ENCODE measurements at regions not wholly inside any gene's neighbourhood (a gene's known extent, or its start where the extent isn't known, plus 50 kb on each side); places are given as distances from the start of the nearest gene placed in this dataset.

- H3K9me3 ChIP-seq: no peaks in the 10 kb centered on the region
- no peaks in the 10 kb centered on the region for H3K36me3 ChIP-seq
- no peaks in the 10 kb centered on the region for H3K27me3 ChIP-seq
- no peak overlapping the region for H3K27ac ChIP-seq
- no peaks in the 10 kb centered on the region for H3K4me1 ChIP-seq
- no peak for TF ChIP-seq CTCF (IDR thresholded peaks at IDR 0.05)
- intact Hi-C loops (cut with DNase I; ENCODE audit: low total_unique reads): no loop called here
- H3K4me3 ChIP-seq: no peak overlapping the region
- no peak for DNase-seq
Measured at GRCh38 chr12:98144953-98145352, 370.4 kb upstream of the TMPO start.

GRCh38 chr12:98146043-98146442 is 369.3 kb upstream of the TMPO start:
- H3K4me3 ChIP-seq: no peak overlapping the region
- no peak for DNase-seq

GRCh38 chr12:98146487-98146886 is 368.9 kb upstream of the TMPO start:
- no peak for DNase-seq
- intact Hi-C loops (cut with DNase I; ENCODE audit: low total_unique reads): no loop called here
- H3K4me1 ChIP-seq: no peaks in the 10 kb centered on the region
- H3K36me3 ChIP-seq: no peaks in the 10 kb centered on the region
- no peak for TF ChIP-seq CTCF (IDR thresholded peaks at IDR 0.05)
- no peak overlapping the region for H3K4me3 ChIP-seq
- H3K27me3 ChIP-seq: no peaks in the 10 kb centered on the region
- no peaks in the 10 kb centered on the region for H3K9me3 ChIP-seq
- H3K27ac ChIP-seq: no peak overlapping the region

More at GRCh38 chr12:98146043-98146442, 369.3 kb upstream of the TMPO start:
- no peak for TF ChIP-seq CTCF (IDR thresholded peaks at IDR 0.05)
- no peaks in the 10 kb centered on the region for H3K36me3 ChIP-seq
- no peak overlapping the region for H3K27ac ChIP-seq
- intact Hi-C loops (cut with DNase I; ENCODE audit: low total_unique reads): no loop called here
- H3K9me3 ChIP-seq: no peaks in the 10 kb centered on the region
- no peaks in the 10 kb centered on the region for H3K27me3 ChIP-seq
- no peaks in the 10 kb centered on the region for H3K4me1 ChIP-seq

GRCh38 chr12:98149270-98149669 is 366.1 kb upstream of the TMPO start:
- intact Hi-C loops (cut with DNase I; ENCODE audit: low total_unique reads): no loop called here
- H3K4me1 ChIP-seq: no peaks in the 10 kb centered on the region
- no peak overlapping the region for H3K27ac ChIP-seq
- H3K9me3 ChIP-seq: no peaks in the 10 kb centered on the region
- DNase-seq: no peak
- TF ChIP-seq CTCF (IDR thresholded peaks at IDR 0.05): no peak
- no peak overlapping the region for H3K4me3 ChIP-seq
- H3K27me3 ChIP-seq: no peaks in the 10 kb centered on the region
- no peaks in the 10 kb centered on the region for H3K36me3 ChIP-seq

GRCh38 chr12:98149691-98150210 is 365.6 kb upstream of the TMPO start:
- Histone ChIP-seq H3K9me3 (no peaks in the 10 kb centered on the region), H3K27me3 (no peaks in the 10 kb centered on the region), H3K4me3 (no peak overlapping the region), H3K27ac (no peak overlapping the region), H3K4me1 (no peaks in the 10 kb centered on the region), H3K36me3 (no peaks in the 10 kb centered on the region)
- intact Hi-C loops (cut with DNase I; ENCODE audit: low total_unique reads): no loop called here
- no peak for DNase-seq
- TF ChIP-seq CTCF (IDR thresholded peaks at IDR 0.05): no peak

- DNase-seq: no peak
- Histone ChIP-seq H3K27ac (no peak overlapping the region), H3K4me3 (no peak overlapping the region), H3K27me3 (no peaks in the 10 kb centered on the region), H3K4me1 (no peaks in the 10 kb centered on the region), H3K36me3 (no peaks in the 10 kb centered on the region), H3K9me3 (no peaks in the 10 kb centered on the region)
- TF ChIP-seq CTCF (IDR thresholded peaks at IDR 0.05): no peak
- intact Hi-C loops (cut with DNase I; ENCODE audit: low total_unique reads): no loop called here
Measured at GRCh38 chr12:98151105-98151590, 364.2 kb upstream of the TMPO start.

All from tibial artery (tissue), 4 donors.